Activated gamma-delta T cell treated with anti-CD3 and anti-CD28 coated beads, Interleukin-2, amount 50 U/mL, for 16 hours (primary cell): ENCODE measurements at regions not wholly inside any gene's neighbourhood (a gene's known extent, or its start where the extent isn't known, plus 50 kb on each side); places are given as distances from the start of the nearest gene placed in this dataset.

Experiments
- DNase-seq: peaks from one replicate; pipeline ENCODE4 v3.0.0-alpha.2; 2020; ENCODE audit warnings: low read depth

DNA sequence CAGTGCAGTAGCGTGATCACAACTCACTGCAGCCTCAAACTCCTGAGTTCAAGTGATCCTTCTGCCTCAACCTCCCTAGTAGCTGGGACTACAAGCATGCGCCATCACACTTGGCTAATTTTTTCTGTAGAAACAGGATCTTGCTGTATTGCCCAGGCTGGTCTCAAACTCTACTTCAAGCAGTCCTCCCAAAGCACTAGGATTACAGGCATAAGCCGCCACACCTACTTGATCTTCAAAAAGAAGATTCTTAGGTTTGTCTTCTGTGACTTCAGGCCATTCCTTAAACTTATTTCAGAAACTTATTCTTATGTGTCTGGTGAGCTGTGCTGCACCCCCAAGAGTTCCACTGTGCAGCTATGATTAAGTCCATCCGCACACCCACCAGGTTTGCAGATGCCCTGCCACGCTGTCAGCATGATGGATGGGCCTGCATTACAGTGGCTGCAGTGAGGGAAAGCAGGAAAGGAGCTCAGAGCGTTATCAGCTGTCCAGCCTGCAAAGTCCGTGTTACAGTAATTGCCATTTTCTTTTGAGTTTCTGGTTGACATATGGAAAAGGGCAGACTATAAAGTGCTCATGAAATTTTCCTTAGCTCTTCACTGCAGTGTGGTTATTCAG, 146.6 kb downstream of the AASDH start:
- DNase-seq, result no peak

DNA sequence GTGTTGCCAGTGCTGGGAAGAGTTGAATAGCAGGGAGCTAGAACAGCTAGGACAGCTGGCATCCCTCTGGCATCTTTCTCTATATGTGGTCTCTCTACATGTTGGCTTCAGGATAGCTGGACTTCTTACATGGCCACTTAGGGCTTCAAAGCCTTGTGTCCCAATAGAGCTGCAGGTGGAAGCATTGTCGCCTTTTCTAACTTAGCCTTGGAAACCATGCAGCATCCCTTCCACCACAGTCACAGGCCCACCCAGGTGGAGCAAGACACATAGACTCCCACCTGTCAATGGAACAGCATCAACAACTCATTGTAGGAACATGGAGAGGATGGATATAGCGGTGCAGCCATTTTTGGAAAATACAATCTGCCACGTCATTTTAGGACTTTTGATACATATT, 149.0 kb downstream of the AASDH start:
- no peak for DNase-seq

DNA sequence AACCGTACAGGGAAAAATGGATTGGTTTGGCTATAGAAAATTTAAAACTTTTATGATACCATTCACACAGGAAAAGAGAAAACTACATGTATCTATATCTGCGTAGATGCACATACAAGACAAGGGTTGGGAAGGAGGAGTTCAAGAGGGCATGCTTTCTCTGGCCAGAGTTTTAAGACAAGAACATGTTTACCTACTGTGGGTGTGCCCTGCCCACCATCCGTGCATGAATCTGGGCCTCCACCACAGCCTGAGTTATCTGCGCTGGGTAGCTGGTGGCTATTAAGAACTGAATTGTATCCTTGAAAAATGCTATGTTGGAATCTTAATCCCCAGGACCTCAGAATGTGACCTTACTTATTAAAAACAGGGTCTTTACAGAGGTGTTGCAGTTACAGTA, 151.6 kb downstream of the AASDH start:
- DNase-seq, result no peak

DNA sequence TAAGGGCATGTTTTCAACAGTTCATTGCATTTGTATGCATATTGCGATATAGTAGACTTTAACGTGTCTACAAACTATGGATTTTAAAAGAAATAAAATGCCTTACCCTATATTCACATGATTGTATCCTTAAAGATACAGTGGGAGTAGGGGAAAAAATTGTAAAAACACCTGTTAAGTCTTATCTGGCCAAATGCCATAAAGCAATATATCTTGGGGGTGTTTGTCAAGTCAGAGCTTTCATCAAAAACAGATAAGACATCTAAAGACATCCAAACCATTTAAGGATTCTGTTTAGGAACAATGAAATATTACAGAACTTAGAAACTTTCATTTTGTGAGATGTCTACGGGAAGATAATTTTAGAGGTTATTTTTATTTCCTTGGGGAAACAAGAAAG, 152.3 kb downstream of the AASDH start:
- no peak for DNase-seq

DNA sequence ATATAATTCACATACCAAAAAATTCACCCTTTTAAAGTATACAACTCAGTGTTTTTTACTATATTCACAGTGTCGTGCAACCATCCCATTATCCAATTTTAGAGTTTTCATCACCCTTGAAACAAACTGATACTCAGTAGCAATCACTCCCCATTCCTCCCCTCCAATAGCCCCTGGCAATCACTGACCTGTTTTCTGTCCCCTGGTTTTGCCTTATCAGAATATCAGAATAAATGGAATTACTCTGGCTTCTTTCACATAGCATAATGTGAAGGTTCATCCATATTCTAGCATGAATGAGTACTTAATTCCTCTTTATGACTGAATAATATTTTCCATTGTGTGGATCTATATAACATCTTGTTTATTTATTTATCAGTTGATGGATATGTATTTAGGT, 153.2 kb downstream of the AASDH start:
- DNase-seq, result no peak

DNA sequence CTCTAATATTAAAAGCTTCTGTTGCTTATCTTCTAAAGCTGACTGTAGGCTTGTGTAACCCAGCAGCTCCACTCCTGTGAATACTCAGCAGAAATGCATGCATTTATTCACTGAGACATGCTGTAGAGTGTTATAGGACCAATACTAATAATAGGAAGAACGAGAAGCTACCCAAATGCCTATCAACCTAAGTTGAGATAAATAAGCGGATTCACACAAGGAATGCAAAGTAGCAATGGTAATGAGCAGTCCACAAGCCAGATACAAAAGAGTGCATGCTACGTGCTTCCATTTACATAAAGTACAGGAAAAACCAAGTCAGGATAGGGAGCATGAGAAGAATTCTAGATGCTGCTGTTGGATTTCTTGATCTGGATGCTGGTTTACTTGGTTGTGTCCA, 155.9 kb downstream of the AASDH start:
- no peak for DNase-seq

DNA sequence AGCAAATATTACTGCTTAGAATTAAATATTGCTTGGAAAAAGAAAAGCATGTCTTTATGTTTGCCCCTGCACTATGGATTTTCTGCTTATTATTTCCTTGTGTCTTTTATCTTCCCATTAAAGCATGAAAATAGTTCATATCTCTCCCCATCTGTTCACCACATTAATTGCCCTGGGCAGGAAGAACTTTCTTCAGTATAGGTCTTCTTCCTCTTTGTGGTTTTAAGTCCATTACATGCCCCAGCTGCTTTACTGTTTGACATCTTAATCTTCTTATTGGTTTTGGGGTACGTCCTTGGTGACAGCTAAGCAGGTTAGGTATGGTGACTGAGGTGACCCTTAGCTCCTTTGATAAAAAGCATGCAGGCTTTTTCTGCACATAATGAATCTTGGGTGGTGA, 157.3 kb downstream of the AASDH start:
- no peak for DNase-seq

DNA sequence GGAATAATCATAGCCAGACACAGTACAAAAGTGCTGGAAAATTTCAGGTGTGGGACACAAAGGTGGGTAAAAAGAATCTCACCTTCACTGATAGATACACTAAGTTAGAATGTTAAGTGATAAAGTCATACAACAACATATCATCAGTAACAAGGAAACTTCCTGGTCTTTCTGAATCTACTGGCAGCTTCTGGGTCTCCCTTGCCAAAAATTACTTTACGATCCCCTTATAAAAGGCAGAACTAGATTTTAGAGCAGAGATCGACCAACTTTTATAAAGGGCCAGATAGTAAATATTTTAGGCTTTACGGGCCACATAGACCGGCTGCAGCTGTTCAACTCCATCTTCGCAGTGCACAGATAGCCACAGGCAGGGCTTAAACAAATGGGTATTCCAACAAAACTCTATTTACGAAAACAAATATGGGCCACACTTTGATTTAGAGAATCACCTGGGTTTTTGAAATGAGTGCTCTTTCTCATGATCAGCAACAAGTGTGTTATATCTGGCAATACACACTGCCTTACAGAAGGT, 159.9 kb downstream of the AASDH start:
- no peak for DNase-seq

DNA sequence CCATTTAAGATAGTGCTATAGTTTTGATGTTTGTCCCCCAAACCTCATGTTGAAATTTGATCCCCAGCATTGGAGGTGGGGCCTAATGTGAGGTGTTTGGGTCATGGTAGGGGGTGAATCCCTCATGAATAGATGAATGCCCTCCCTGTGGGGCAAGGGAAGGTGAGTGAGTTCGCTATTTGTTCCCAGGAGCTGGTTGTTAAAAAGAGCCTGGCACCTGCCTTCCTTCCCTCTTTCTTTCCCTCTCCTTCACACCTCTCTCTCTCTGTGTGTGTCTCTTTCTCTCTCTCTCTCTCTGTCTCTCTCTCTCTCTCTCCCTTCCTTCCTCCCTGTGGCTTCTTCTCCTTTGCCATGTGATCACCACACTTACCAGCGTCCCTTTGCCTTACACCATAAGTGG, 160.7 kb downstream of the AASDH start:
- no peak for DNase-seq

DNA sequence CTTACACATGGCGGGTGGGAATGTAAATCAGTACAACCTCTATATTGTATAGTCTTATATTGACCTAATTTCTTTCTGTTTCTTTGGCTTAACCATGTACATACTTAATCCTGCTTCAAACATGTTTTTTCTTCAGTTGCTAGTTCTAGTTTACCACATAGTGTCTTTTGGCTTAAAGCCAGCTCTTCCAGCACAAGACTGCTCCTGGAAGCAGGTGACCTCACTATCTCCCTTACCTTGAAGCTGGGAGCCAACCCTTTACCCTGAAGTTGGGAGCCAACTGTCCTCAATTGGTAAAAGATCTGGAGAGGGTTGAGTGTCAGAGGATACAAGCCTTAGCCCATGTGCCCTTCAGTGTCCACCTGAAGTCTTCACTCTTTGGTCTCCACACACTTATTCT, 162.7 kb downstream of the AASDH start:
- DNase-seq, result no peak

DNA sequence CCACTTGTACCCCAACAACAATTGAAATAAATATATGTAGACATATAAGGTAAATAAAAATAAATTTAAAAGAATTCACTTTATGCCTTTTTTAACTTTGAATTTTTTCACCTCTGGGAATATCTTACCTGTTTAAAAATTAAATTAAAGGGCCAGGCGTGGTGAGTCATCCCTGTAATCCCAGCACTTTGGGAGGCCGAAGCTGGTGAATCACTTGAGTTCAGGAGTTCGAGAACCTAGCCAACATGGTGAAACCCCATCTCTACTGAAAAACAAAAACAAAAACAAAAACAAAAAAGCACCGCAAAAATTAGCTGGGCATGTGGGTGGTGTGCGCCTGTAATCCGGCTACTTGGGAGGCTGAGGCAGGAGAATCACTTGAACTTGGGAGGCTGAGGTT, 164.8 kb downstream of the AASDH start:
- no peak for DNase-seq

DNA sequence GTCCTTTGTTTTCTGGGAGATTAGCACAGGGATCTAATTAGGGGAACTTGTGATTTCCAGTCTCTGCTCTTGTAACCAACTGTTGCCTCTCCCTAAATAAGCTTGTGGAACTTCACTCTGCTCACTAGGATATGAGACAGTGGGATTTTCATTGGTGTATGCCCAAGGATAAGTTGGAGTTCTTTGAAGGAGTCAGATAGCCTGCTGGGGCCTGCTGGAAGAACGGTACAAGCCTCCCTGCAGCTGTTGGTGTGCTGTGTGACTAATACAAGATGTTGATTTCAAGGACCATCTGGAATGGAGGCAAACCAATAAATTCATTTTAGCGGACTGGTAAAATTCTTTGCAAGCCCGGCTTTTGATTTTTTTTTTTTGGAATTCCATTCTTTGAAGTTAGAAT, 167.0 kb downstream of the AASDH start:
- DNase-seq, result no peak

DNA sequence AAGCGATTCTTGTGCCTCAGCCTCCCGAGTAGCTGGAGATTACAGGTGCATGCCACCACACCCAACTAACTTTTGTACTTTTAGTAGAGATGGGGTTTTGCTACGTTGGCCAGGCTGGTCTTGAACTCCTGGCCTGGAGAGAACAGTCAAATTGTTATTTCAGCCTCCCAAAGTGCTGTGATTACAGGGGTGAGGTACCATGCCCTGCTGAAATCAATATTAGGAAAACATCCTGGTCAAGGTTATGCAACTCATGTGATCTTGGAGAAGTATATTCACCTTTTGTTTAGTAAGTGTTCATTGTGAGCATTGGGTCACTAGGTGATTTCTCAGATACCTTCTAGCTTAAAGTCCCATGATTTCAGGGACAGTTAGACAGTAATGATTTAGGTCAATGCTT, 167.8 kb downstream of the AASDH start:
- no peak for DNase-seq

DNA sequence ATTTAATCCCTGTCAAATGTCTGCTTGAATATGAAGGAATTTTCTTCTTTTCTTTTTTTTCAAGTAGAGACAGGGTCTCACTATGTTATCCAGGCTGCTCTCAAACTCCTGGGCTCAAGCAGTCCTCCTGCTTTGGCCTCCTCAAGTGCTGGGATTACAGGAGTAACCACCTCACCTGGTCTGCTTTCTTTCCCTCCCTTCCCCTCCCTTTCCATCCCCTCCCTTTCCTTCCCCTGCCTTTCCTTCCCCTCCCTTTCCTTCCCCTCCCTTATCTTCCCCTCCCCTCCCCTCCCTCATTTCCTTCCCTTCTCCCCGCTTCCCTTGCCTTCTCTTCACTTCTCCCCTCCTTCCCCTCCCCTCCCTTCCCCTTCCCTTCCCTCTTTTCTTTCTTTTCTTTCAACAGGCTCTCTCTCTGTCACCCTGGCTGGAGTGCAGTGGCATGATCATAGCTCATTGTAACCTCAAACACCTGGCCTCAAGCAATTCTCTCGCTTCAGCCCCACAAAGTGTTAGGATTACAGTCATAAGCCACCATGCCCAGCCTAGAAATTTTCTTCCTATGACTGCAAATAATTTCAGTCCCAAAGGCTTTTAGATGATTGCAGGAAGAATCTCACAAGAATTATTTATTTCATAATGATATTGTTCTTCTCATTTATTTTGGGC, 168.9 kb downstream of the AASDH start:
- DNase-seq, result no peak

DNA sequence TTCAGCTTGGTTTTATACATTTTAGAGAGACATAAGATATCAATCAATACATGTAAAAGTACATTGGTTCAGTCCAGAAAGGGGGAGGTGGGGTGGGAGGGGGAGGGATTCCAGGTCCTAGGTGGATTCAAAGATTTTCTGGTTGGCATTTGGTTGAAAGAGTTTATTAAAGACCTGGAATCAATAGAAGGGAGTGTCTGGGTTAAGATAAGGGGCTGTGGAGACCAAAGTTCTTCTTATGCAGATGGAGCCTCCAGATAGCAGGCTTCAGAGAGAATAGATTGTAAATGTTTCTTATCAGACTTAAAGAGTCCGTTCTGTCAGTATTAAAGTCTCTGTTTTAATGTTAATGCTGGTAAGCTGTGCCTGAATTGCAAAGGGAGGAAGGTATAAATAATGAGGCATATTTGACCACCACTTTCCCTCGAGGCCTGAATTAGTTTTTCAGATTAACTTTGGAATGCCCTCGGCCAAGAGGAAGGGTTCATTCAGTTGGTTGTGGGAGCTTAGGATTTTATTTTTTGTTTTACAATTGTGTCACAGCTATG, 169.9 kb downstream of the AASDH start:
- DNase-seq, result no peak

DNA sequence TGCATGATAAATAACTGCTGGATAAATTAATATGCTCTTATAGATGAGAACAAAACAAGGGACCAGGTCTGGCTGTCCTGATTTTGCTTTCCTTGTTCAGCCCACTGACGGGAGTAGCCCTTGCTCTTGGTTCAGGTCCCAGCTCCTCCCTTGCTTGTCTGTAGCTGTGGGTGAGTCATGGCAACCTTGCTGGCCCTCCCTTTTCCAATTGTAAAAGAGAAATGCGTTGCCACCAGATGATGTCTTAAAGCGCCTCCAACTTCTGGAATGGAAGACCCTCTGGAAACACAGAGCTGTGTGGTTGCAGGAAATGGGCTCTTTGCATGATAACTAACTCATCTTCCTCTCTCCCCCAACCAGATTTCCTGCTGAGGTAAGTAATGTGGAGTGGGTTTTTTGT, 171.4 kb downstream of the AASDH start:
- no peak for DNase-seq

DNA sequence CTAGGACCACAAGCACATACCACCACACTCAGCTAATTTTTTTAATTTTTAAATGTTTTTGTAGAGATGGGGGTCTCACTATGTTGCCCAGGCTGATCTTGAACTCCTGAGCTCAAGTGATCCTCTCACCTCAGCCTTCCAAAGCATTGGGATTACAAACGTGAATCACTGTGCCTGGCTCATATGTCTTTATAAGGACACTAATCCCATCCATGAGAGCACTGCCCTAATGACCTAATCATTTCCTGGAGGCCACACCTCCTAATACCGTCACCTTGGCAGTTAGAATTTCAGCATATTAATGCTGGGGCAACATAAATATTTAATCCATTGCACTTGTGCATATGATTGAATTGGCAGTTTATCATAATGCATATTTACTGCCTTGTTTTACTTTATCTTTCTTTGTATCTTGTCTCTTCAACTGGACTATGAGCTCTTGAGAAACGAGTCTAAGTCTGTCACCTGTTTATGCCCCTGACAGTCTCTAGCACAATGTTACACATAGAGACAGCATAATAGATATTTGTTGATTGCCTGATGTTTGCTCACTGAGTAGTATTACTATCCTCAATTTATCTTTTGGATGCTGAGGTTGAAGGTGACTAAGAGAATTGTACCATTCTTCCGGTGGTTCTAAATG, 172.0 kb downstream of the AASDH start:
- no peak for DNase-seq

DNA sequence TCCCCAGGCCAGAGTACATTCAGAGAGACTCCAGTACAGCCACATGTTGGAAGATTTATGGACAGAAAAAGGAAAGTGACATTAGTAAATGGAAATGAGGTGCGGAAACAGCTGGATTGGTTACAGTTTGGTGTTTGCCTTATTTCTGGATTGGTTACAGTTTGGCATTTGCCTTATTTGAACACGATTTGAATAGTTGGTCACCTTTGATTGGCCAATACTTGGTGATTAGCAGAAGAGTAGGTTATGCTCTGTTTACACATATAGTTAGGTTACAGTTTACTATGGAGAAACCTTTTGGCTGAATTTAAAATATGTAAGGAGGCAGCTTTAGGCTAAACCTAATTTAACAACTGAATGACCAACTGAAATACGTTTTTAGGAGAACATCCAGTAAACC, 173.7 kb downstream of the AASDH start:
- no peak for DNase-seq

DNA sequence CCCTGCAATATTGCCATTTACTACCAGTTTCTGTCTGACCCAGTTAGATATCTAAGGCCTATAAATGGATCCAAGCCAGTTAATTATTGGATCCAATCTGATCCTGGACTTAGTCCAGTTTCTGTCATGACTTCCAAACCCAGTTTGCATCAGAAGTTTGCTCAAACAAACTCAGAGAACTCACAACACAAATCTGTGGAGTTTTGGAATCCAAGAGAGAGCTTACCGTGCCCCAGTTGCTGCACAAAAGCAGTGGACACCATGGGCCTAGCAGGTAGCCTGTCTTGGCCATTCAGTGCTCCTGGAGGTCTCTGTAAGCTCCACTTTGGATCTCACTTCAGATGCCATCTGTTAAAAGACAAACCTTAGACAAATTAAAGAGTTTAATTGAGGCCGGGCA, 174.5 kb downstream of the AASDH start:
- DNase-seq, result no peak

DNA sequence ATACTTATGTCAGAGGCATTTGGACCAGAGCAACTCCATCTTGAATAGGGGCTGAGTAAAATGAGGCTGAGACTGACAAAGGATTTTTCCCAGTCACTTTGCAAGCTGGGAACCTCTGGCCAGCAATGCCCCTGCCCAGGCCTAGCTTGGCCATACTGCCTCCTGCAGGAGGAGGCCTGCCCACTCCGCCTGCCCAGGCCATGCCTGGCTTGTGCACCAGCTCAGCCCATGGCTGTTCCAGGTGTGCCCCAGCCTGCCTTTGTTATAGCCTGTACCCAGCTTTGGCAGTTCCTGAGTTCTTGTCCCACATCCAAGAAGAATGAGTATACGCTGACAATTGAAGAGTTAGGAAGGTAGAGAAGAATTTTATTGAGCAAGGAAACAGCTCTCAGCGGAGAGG, 176.1 kb downstream of the AASDH start:
- DNase-seq, result no peak

DNA sequence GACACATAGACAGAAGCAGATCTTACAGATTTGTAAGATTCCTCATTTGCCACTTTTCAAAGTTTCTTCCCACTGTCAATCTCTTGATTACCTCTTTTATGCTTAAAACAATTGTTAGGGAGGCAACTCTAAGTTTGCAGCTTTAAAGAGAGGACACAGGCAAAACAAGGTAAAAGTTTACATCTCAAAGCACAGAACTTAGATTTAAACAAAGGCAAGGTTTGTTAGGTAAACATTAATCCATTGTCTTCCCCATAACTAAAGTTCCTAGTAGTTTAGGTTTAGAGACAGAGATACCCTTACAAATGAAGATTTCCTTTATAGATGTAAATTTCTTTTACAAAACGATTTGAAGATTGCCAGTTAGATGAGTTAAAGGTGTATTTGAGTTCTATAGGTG, 176.9 kb downstream of the AASDH start:
- DNase-seq, result no peak

DNA sequence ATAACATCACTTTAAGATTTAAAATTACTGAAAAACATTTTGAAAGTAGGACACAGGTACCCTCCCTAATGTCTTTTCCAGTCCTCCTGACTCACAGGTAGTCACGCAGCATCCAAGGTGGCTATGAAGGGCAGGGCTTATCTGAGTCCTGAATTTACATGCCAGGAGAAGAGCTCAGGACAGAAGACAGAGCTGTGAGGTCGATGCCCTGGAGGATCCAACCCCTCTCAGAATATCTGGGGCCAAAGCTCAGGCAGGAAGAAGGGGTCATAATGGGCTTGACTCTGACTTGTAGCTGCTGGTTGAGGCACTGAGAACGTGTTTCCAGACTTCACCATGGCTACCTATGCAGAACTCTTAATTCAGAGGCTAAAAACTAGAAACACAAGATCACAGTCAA, 177.5 kb downstream of the AASDH start:
- DNase-seq, result no peak

DNA sequence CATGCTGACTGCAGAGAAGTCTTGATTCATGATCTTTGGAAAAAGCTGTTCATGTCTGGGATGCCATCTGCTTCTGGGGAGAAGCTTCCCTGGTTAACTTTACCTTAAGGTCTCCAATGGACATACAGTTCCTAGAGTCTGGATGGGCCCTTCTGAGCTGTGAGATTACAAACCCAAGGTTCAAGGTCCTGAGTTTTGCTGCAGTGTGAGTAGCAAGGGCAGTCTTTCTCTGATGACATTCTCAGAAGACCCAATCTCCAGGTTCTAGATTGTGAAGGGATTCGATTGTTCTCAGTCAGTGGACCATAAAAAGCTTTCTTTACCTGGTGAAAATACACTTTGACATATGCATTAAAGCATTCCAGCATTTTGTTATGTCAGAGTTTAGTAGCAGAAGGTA, 179.2 kb downstream of the AASDH start:
- DNase-seq, result no peak
